MM.1S (cell line): ENCODE measurements at regions not wholly inside any gene's neighbourhood (a gene's known extent, or its start where the extent isn't known, plus 50 kb on each side); places are given as distances from the start of the nearest gene placed in this dataset.

Source experiments
- EZH2 ChIP-seq: fragments of 300-600 bp; sonication (generic); optimal IDR thresholded peaks from 2 replicates; pipeline ENCODE3; 2017; ENCODE audit warnings: low read depth, mild to moderate bottlenecking, antibody characterized with exemption, low read length, mixed read lengths
- TF ChIP-seq, protein P1 (sequence below): fragments of 300-600 bp; sonication (generic); IDR thresholded peaks from 2 replicates; pipeline ENCODE4 v1.5.1; 2016; ENCODE audit warnings: antibody characterized with exemption, low read length, mixed read lengths

DNA sequence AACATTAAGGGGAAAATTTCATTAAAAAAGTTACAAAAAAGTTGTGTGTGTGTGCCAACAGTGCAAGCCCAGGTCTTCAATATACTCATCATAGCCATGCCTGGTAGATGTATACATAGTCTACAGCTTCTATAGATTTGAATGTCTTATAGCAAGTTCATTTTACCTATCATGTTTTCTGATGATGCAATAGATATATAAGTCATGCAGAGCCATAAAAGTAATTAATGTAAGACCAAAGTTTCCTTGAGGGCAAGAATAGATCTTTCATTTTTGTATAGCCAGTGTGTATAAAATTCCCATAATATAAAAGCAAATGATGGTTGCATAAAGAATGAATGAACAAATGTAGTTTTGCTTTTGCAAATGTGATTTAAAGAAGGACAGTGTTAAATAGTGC is 1138.4 kb downstream of the TBL1XR1 start:
- TF ChIP-seq, protein P1, sequence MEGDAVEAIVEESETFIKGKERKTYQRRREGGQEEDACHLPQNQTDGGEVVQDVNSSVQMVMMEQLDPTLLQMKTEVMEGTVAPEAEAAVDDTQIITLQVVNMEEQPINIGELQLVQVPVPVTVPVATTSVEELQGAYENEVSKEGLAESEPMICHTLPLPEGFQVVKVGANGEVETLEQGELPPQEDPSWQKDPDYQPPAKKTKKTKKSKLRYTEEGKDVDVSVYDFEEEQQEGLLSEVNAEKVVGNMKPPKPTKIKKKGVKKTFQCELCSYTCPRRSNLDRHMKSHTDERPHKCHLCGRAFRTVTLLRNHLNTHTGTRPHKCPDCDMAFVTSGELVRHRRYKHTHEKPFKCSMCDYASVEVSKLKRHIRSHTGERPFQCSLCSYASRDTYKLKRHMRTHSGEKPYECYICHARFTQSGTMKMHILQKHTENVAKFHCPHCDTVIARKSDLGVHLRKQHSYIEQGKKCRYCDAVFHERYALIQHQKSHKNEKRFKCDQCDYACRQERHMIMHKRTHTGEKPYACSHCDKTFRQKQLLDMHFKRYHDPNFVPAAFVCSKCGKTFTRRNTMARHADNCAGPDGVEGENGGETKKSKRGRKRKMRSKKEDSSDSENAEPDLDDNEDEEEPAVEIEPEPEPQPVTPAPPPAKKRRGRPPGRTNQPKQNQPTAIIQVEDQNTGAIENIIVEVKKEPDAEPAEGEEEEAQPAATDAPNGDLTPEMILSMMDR, result no peak
- TF ChIP-seq EZH2, result no peak
